ENCODE measurements at regions not wholly inside any gene's neighbourhood (a gene's known extent, or its start where the extent isn't known, plus 50 kb on each side); places are given as distances from the start of the nearest gene placed in this dataset.

DNA sequence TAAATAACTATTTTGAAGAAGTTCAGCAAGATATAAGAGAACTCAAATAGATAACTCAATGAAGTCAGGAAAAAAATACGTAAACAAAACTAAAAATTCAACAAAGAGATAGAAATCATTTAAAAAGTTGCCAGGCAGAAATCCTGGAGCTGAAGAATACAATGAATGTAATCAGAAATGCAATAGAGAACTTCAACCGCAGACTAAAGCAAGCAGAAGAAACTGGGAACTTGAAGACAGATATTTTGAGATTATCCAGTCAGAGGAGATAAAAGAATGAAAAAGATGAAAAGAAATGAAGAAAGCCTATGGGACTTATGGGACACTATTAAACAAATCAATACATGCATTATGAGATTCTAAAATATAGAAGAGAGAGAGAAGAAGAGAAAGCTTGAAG lies 129.1 kb upstream of the LPAR1 start:
- H3K36me3 ChIP-seq (ENCODE audit: insufficient read depth, low read length), result no peaks in the 10 kb centered on the region
- H3K9me3 ChIP-seq (ENCODE audit: insufficient read depth, low read depth, low read length), result peaks cover 3% of the 10 kb centered on the region; the same call in 1 of the 2 replicates
- no peaks in the 10 kb centered on the region for H3K27me3 ChIP-seq (ENCODE audit: insufficient read depth, low read length)
- no peak overlapping the region for H3K4me3 ChIP-seq (ENCODE audit: low read length)
- peaks cover 10% of the 10 kb centered on the region; the same call in 1 of the 2 replicates for H3K4me1 ChIP-seq (ENCODE audit: insufficient read depth, low read length)
- no peak overlapping the region for H3K27ac ChIP-seq (ENCODE audit: low read depth, low read length)
- 97% methylated on average over 1 of the region's 2 CpGs for WGBS
- no peak overlapping the region for H3K9ac ChIP-seq (ENCODE audit: low read depth, low read length)

DNA sequence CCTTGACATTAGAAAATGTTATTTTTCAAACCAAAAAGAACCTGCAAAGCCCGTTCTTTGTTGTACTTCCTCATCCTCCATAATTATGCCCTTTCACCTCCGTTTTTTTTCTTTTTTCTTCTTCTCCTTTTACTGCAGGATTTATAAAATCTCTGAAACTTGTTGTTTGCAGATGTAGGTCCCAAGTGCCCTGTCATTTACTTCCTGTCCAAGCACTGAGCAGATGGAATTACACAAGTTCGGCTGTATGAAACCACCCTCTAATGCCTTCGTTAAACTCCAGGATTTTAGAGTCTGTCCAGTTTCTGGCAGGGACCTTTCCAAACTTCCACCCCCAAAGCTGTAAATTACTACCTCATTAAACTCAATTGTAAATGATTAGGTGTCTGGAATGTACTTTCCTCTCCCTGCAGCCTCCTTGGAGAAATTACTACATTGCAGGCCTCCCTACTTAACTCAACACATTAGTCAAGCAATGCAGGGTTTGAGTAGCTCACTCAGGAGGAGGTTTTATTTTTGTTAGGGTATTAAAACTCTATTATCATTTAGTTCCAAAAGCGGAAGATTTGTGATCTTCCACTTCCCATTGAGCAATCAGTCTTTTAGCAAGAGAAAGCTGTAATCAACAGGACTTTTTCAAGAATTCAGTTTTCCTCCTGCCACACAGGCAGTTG lies 125.6 kb upstream of the LPAR1 start:
- Histone ChIP-seq H3K27ac (ENCODE audit: low read depth, low read length) (no peak overlapping the region), H3K9ac (ENCODE audit: low read depth, low read length) (no peak overlapping the region), H3K9me3 (ENCODE audit: insufficient read depth, low read depth, low read length) (no peaks in the 10 kb centered on the region), H3K4me1 (ENCODE audit: insufficient read depth, low read length) (peaks cover 10% of the 10 kb centered on the region; the same call in 1 of the 2 replicates), H3K36me3 (ENCODE audit: insufficient read depth, low read length) (no peaks in the 10 kb centered on the region), H3K4me3 (ENCODE audit: low read length) (no peak overlapping the region), H3K27me3 (ENCODE audit: insufficient read depth, low read length) (no peaks in the 10 kb centered on the region)
- WGBS, result 90% methylated on average over 5 of the region's 5 CpGs

DNA sequence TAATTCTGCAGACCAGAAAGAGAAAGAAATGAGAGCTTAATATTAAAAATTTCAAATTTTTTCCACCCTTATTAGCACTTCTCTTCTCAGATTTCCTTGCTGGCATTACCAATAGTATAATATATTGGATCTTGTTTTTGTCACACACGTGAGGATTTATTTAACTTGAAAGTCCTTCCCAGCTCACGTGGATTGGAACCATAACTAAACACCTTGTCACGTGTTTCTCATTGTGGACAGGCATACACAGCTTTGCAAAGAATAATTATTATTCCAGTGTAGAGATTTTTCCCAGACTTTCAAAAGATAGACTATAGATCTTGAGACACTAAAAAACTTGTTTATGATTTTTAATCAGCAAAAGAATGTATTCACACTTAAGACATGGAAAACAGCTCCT lies 123.8 kb upstream of the LPAR1 start:
- Histone ChIP-seq H3K36me3 (ENCODE audit: insufficient read depth, low read length) (no peaks in the 10 kb centered on the region), H3K4me1 (ENCODE audit: insufficient read depth, low read length) (peaks cover 10% of the 10 kb centered on the region; the same call in 1 of the 2 replicates), H3K27me3 (ENCODE audit: insufficient read depth, low read length) (no peaks in the 10 kb centered on the region), H3K4me3 (ENCODE audit: low read length) (no peak overlapping the region), H3K9me3 (ENCODE audit: insufficient read depth, low read depth, low read length) (no peaks in the 10 kb centered on the region), H3K27ac (ENCODE audit: low read depth, low read length) (no peak overlapping the region), H3K9ac (ENCODE audit: low read depth, low read length) (no peak overlapping the region)
- 93% methylated on average over 3 of the region's 3 CpGs for WGBS

DNA sequence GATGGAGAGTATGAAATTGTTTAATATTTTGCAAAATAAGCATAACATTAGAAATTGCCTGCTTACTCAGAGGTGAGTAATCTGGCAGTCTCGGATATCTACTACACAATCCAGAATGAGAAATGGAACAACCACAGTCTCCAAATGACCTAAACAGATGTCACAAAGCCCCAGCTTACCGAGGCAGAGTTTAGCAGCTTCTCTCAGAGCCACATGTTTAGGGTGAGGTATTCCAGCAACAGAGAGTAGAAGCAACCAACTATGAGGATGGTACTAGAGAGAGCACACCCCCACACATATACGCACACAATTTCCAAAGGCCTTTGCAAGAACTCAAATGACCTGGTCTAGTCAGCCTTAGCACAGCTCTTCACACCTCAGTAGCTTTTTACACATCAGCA lies 122.7 kb upstream of the LPAR1 start:
- H3K27ac ChIP-seq (ENCODE audit: low read depth, low read length), result no peak overlapping the region
- H3K9me3 ChIP-seq (ENCODE audit: insufficient read depth, low read depth, low read length), result no peaks in the 10 kb centered on the region
- H3K4me3 ChIP-seq (ENCODE audit: low read length), result no peak overlapping the region
- H3K36me3 ChIP-seq (ENCODE audit: insufficient read depth, low read length), result no peaks in the 10 kb centered on the region
- no peak overlapping the region for H3K9ac ChIP-seq (ENCODE audit: low read depth, low read length)
- no peaks in the 10 kb centered on the region for H3K27me3 ChIP-seq (ENCODE audit: insufficient read depth, low read length)
- 90% methylated on average over 3 of the region's 3 CpGs for WGBS
- H3K4me1 ChIP-seq (ENCODE audit: insufficient read depth, low read length), result peaks cover 10% of the 10 kb centered on the region; the same call in 1 of the 2 replicates

DNA sequence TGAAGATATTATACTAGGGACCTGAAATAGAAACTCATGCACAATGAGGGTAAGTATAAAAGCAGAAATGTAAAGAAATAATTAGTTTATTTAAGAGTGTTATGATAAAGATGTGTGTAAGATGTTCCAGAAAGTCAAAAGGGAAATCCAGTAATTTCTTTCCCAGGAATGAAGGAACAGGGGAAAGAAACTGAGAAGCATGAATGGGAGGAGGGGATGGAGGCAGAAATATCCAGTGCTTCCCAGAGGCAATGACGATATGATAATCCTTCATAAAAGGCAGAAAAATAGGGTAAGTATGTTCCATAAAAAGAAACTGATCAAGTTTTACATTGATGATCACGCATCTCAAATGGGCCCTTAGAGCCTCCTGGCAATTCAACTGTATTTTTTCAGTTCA lies 120.7 kb upstream of the LPAR1 start:
- 92% methylated on average over 2 of the region's 2 CpGs for WGBS
- Histone ChIP-seq H3K4me1 (ENCODE audit: insufficient read depth, low read length) (peaks cover 4% of the 10 kb centered on the region; the same call in 1 of the 2 replicates), H3K4me3 (ENCODE audit: low read length) (no peak overlapping the region), H3K36me3 (ENCODE audit: insufficient read depth, low read length) (no peaks in the 10 kb centered on the region), H3K27me3 (ENCODE audit: insufficient read depth, low read length) (no peaks in the 10 kb centered on the region), H3K27ac (ENCODE audit: low read depth, low read length) (no peak overlapping the region), H3K9me3 (ENCODE audit: insufficient read depth, low read depth, low read length) (no peaks in the 10 kb centered on the region), H3K9ac (ENCODE audit: low read depth, low read length) (no peak overlapping the region)

DNA sequence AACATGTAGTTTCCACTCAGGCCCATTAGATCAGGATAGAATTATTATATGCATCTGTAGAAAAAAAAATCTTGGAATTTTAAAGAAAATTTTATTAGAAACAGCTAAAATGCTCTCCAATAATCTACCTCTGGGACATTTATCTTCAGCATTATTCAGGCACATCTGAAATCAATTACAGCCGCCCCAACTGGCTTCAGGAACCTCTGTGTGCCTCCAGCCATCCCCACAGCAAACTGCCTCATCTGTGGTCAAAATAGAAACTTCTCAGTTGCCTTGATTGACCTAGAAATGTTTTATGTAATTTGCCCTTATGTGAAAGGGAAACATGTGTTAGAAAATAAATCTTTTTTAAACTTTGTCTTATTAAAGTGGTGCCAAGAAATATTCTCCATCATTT lies 120.1 kb upstream of the LPAR1 start:
- H3K4me3 ChIP-seq (ENCODE audit: low read length), result no peak overlapping the region
- 94% methylated on average over 1 of the region's 1 CpG for WGBS
- H3K27ac ChIP-seq (ENCODE audit: low read depth, low read length), result no peak overlapping the region
- no peaks in the 10 kb centered on the region for H3K4me1 ChIP-seq (ENCODE audit: insufficient read depth, low read length)
- H3K9ac ChIP-seq (ENCODE audit: low read depth, low read length), result no peak overlapping the region
- H3K27me3 ChIP-seq (ENCODE audit: insufficient read depth, low read length), result no peaks in the 10 kb centered on the region
- H3K36me3 ChIP-seq (ENCODE audit: insufficient read depth, low read length), result no peaks in the 10 kb centered on the region
- H3K9me3 ChIP-seq (ENCODE audit: insufficient read depth, low read depth, low read length), result no peaks in the 10 kb centered on the region

DNA sequence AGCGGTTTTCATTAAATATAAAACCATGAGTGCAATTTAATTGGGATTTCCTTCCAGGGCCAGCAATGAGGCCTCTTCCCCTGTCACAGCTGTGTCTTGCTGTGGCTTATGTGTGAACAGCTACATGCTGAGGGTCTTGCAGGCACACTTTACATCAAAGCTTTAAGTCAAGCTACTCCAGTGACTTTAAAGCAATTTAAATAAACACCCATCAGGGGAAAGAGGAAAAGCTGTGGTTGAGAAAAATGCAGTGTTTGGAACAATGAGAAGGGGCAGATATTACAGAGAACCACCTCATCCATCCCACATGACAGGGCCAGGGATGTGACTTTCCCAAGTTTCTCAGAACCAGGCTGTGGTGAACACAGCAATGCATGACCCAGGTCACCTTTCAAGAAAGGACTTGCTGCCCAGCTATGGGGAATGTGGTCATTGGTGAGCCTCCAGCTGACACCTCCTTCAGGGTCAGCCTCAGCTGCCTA lies 115.9 kb upstream of the LPAR1 start:
- no peaks in the 10 kb centered on the region for H3K9me3 ChIP-seq (ENCODE audit: insufficient read depth, low read depth, low read length)
- H3K27me3 ChIP-seq (ENCODE audit: insufficient read depth, low read length), result no peaks in the 10 kb centered on the region
- H3K4me3 ChIP-seq (ENCODE audit: low read length), result no peak overlapping the region
- H3K9ac ChIP-seq (ENCODE audit: low read depth, low read length), result no peak overlapping the region
- H3K36me3 ChIP-seq (ENCODE audit: insufficient read depth, low read length), result no peaks in the 10 kb centered on the region
- H3K27ac ChIP-seq (ENCODE audit: low read depth, low read length), result no peak overlapping the region
- no peaks in the 10 kb centered on the region for H3K4me1 ChIP-seq (ENCODE audit: insufficient read depth, low read length)
- WGBS, result 92% methylated on average over 1 of the region's 1 CpG

DNA sequence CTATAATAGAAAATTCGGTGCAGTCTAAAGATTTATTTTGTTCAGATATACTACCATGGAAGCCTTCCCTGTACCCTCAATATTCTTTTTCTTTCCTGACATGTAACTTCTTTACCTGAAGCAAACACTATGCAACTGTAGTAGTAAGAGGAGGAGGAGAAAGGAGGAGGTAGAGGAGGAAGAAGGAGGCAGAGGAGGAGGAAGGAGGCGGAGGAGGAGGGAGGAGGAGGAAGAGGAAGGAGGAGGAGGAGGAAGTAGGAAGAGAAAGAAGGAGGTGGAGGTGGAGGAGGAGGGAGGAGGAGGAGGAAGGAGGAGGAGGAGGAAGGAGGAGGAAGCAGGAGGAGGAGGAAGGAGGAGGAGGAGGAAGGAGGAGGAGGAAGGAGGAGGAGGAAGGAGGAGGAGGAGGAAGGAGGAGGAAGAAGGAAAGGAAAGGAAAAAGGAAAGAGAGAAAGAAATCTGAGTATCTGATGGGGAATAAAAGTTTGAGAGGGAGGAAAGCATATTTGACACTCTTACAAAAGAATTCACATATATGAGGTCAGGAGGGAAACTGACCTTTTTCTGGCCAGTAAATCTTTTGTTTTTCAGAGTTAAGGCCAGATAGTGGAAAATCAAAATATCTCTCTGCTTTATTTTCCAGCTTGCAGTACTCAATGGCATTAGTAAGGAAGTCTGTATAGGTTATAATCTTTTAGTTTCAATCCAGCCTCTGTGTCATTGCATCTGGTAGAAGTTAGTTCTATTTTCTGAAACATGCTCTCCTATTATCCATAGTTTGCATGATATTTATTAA lies 114.5 kb upstream of the LPAR1 start:
- no peak overlapping the region for H3K4me3 ChIP-seq (ENCODE audit: low read length)
- H3K27ac ChIP-seq (ENCODE audit: low read depth, low read length), result no peak overlapping the region
- no peaks in the 10 kb centered on the region for H3K27me3 ChIP-seq (ENCODE audit: insufficient read depth, low read length)
- no peaks in the 10 kb centered on the region for H3K4me1 ChIP-seq (ENCODE audit: insufficient read depth, low read length)
- H3K36me3 ChIP-seq (ENCODE audit: insufficient read depth, low read length), result no peaks in the 10 kb centered on the region
- H3K9ac ChIP-seq (ENCODE audit: low read depth, low read length), result no peak overlapping the region
- WGBS, result 94% methylated on average over 2 of the region's 2 CpGs
- H3K9me3 ChIP-seq (ENCODE audit: insufficient read depth, low read depth, low read length), result no peaks in the 10 kb centered on the region

DNA sequence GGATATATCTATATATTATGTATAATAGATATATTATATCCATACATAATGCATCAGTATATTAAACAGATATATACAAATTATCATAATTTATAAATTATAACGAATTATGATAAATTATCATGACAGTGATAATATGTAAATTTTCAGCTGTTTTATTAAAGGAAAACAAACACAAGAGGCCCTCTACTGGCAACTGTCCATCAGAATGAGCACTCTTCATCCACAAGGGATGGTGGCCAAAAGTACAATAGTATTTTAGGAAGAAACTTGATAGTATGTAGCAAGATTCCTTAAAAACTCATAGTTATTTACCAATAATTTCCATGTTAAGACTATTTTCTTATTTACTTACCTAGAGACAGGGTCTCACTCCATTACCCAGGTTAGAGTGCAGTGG lies 113.3 kb upstream of the LPAR1 start:
- Histone ChIP-seq H3K36me3 (ENCODE audit: insufficient read depth, low read length) (no peaks in the 10 kb centered on the region), H3K9ac (ENCODE audit: low read depth, low read length) (no peak overlapping the region), H3K4me1 (ENCODE audit: insufficient read depth, low read length) (no peaks in the 10 kb centered on the region), H3K27me3 (ENCODE audit: insufficient read depth, low read length) (no peaks in the 10 kb centered on the region), H3K9me3 (ENCODE audit: insufficient read depth, low read depth, low read length) (no peaks in the 10 kb centered on the region), H3K4me3 (ENCODE audit: low read length) (no peak overlapping the region), H3K27ac (ENCODE audit: low read depth, low read length) (no peak overlapping the region)
- no CpG with 5 or more reads among the region's 1 CpG for WGBS

DNA sequence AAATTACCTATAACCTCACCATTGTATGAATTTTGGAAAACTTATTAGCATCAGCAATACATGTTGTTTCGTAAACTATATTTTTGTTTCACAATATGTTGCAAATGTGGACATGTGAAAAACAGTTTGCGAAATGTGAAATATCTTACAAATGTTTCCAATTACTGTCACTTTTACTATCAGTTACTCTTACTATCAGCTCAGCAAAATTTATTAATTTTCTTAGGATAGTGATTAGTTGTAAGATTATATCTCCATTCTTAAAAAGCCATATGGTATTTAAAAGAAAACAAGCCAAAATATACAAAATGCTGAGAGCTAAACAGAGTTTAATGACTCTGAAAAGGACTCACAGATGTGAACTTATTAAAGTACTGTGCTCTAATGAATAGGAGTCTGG lies 111.9 kb upstream of the LPAR1 start:
- Histone ChIP-seq H3K27ac (ENCODE audit: low read depth, low read length) (no peak overlapping the region), H3K9me3 (ENCODE audit: insufficient read depth, low read depth, low read length) (no peaks in the 10 kb centered on the region), H3K27me3 (ENCODE audit: insufficient read depth, low read length) (no peaks in the 10 kb centered on the region), H3K4me1 (ENCODE audit: insufficient read depth, low read length) (no peaks in the 10 kb centered on the region), H3K36me3 (ENCODE audit: insufficient read depth, low read length) (no peaks in the 10 kb centered on the region), H3K9ac (ENCODE audit: low read depth, low read length) (no peak overlapping the region), H3K4me3 (ENCODE audit: low read length) (no peak overlapping the region)
- no CpG with 5 or more reads among the region's 2 CpGs for WGBS

DNA sequence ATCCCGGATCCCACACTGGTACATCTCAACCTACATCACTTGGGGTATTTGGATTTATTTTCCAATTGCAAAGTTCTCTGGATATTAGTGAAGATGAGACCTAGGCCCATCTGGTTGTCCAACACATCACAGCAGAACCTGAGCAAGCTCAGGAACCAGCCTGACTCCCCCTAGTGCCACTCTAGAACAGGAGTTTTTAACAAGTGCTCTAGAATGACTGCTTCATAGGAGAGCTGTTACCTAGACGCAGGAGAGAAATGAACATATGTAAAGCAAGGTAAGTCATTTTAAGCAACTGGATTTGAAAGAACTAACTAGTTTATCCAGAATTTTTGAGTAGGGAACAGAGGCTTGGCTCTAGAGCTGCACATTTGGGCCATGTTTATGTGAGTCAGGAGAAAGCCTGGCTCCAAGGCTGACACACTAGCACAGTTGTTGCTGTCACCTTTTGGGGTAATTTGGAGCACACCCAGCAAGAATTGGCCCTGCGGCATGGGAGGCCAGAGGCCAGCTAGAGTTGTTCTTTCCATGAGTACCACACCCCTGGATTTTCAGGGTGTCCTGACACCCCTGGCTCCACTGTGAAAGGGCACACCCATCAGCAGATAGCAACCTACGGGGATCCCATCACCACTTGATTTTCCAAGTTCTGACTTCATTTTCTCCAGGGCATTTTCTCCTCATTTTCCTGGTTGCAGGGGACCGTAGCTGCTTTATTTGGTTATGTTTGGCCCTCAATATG lies 110.9 kb upstream of the LPAR1 start:
- Histone ChIP-seq H3K9ac (ENCODE audit: low read depth, low read length) (no peak overlapping the region), H3K9me3 (ENCODE audit: insufficient read depth, low read depth, low read length) (no peaks in the 10 kb centered on the region), H3K4me3 (ENCODE audit: low read length) (no peak overlapping the region), H3K4me1 (ENCODE audit: insufficient read depth, low read length) (no peaks in the 10 kb centered on the region), H3K27ac (ENCODE audit: low read depth, low read length) (no peak overlapping the region), H3K36me3 (ENCODE audit: insufficient read depth, low read length) (no peaks in the 10 kb centered on the region), H3K27me3 (ENCODE audit: insufficient read depth, low read length) (no peaks in the 10 kb centered on the region)
- WGBS, result 93% methylated on average over 3 of the region's 5 CpGs

Measured in HUES64 (cell line).